Lower leg skin (tissue), 3 donors: ENCODE measurements at regions not wholly inside any gene's neighbourhood (a gene's known extent, or its start where the extent isn't known, plus 50 kb on each side); places are given as distances from the start of the nearest gene placed in this dataset.

ENCODE experiments used
- CTCF ChIP-seq, 3 donors: fragments of 450-650 bp; IDR thresholded peaks; one replicate each; pipeline ENCODE4 v1.5.1; 2016; ENCODE audit warnings: antibody characterized with exemption in 3 of 3, mild to moderate bottlenecking in 3 of 3, moderate library complexity in 2 of 3
- POLR2A ChIP-seq, 2 donors: fragments of 450-650 bp; IDR thresholded peaks; one replicate each; pipeline ENCODE4 v1.6.1; 2016 to 2017; ENCODE audit warnings: antibody characterized with exemption in 2 of 2, mild to moderate bottlenecking in 1 of 2, moderate library complexity in 1 of 2

GRCh38 chr3:27877061-27878013 lies 155.2 kb upstream of the EOMES start:
- no peak for TF ChIP-seq CTCF (IDR thresholded peaks at IDR 0.05)
- no peak for TF ChIP-seq POLR2A (IDR thresholded peaks at IDR 0.05)
